ENCODE measurements at regions not wholly inside any gene's neighbourhood (a gene's known extent, or its start where the extent isn't known, plus 50 kb on each side); places are given as distances from the start of the nearest gene placed in this dataset.

DNA sequence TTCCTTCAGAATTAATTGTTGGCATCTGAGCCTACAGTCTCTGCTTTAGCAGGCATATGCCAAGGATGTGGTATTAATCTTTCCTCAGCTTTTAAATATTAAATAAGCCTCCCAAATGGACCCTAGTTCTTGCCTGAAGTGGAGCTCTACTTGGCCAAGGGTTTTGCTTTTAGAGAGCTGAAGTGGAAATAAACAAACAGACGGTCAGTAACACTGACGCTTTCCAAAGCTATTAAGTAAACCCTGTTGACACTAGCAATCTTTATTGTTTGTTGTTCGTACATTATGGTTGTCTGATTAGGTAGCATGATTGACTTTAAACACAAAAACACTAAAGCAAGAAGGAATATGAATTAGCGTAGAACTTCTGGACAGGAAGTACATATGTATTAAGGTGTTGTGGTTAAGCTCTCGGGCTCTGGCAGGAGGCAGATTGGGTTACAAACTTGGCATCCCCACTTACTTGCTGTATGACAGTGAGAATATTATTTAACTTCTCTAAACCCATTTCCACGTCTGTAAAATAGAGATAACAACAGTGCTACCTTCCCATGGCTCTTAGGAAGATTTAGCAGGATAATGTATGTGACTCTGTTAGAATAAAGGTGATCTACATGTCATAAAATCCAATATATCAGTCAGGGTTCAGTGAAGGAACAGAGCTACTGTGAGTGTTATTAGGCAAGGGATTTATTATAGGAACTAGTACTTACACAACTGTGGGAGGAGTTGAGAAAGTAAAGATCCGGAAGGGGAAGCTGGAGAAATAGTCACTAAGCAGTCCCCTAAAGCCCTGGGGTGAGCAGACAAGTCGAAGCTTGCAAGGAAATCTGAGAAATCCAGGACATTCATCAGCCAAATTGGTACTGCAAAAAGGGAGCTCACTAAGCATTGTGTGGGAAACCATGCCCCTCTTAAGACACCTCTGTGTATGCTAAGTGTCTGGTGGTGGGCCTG lies 92.2 kb upstream of the ATF7IP start:
- no peak for TF ChIP-seq EZH2 (IDR thresholded peaks at IDR 0.05; ENCODE audit: low read length, unreplicated experiment)
- TF ChIP-seq, protein P1, sequence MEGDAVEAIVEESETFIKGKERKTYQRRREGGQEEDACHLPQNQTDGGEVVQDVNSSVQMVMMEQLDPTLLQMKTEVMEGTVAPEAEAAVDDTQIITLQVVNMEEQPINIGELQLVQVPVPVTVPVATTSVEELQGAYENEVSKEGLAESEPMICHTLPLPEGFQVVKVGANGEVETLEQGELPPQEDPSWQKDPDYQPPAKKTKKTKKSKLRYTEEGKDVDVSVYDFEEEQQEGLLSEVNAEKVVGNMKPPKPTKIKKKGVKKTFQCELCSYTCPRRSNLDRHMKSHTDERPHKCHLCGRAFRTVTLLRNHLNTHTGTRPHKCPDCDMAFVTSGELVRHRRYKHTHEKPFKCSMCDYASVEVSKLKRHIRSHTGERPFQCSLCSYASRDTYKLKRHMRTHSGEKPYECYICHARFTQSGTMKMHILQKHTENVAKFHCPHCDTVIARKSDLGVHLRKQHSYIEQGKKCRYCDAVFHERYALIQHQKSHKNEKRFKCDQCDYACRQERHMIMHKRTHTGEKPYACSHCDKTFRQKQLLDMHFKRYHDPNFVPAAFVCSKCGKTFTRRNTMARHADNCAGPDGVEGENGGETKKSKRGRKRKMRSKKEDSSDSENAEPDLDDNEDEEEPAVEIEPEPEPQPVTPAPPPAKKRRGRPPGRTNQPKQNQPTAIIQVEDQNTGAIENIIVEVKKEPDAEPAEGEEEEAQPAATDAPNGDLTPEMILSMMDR (conservative IDR thresholded peaks at IDR 0.05; ENCODE audit: low read depth, low read length), result no peak
